ENCODE measurements at regions not wholly inside any gene's neighbourhood (a gene's known extent, or its start where the extent isn't known, plus 50 kb on each side); places are given as distances from the start of the nearest gene placed in this dataset.

GRCh38 chr12:24045816-24046257 is 96.4 kb upstream of the SOX5 start (continued):
- no peak for TF ChIP-seq ZNF704 (CRISPR knock-in tag; IDR thresholded peaks at IDR 0.05; ENCODE audit: borderline replicate concordance)
- peak; percentile 73 for TF ChIP-seq FOSL2 (CRISPR knock-in tag; IDR thresholded peaks at IDR 0.05)
- peak; percentile 57 for TF ChIP-seq FOXA3 (CRISPR knock-in tag; IDR thresholded peaks at IDR 0.05)
- TF ChIP-seq ZNF773 (CRISPR knock-in tag; IDR thresholded peaks at IDR 0.05; ENCODE audit: borderline replicate concordance), result no peak
- no peak for TF ChIP-seq ZNF451 (CRISPR knock-in tag; IDR thresholded peaks at IDR 0.05)
- TF ChIP-seq REL (CRISPR knock-in tag; conservative IDR thresholded peaks at IDR 0.05), result no peak
- TF ChIP-seq ZNF605 (CRISPR knock-in tag; IDR thresholded peaks at IDR 0.05), result peak; percentile 77; the same call in 1 of the 2 replicates
- no peak for TF ChIP-seq PHF20 (CRISPR knock-in tag; IDR thresholded peaks at IDR 0.05)
- no peak for TF ChIP-seq SUZ12 (IDR thresholded peaks at IDR 0.05; ENCODE audit: low read depth, low read length)
- no peak for TF ChIP-seq CCDC6 (CRISPR knock-in tag; IDR thresholded peaks at IDR 0.05)
- TF ChIP-seq FIP1L1 (IDR thresholded peaks at IDR 0.05; ENCODE audit: borderline replicate concordance, insufficient read depth, low read depth, low read length), result no peak
- TF ChIP-seq JUNB (CRISPR knock-in tag; IDR thresholded peaks at IDR 0.05; ENCODE audit: borderline replicate concordance), result no peak
- no peak for TF ChIP-seq RAD51 (IDR thresholded peaks at IDR 0.05; ENCODE audit: borderline replicate concordance)
- TF ChIP-seq ATF5 (CRISPR knock-in tag; IDR thresholded peaks at IDR 0.05; ENCODE audit: low read depth), result no peak
- no peak for TF ChIP-seq CHD4 (IDR thresholded peaks at IDR 0.05; ENCODE audit: borderline replicate concordance, low read length)
- TF ChIP-seq POLR2AphosphoS5 (IDR thresholded peaks at IDR 0.05; ENCODE audit: low read depth, low read length), result 0 out of 2 replicates have a peak, but pooled peaks have one; percentile 29
- TF ChIP-seq PCBP2 (optimal IDR thresholded peaks at IDR 0.05; ENCODE audit: low read depth, low read length, poor library complexity, severe bottlenecking), result no peak
- no peak for TF ChIP-seq BRF2 (CRISPR knock-in tag; IDR thresholded peaks at IDR 0.05)
- no peak for TF ChIP-seq IRF9 (CRISPR knock-in tag; IDR thresholded peaks at IDR 0.05; ENCODE audit: borderline replicate concordance)
- TF ChIP-seq ATM (IDR thresholded peaks at IDR 0.05; ENCODE audit: borderline replicate concordance), result no peak
- TF ChIP-seq ZBTB34 (CRISPR knock-in tag; IDR thresholded peaks at IDR 0.05), result no peak
- TF ChIP-seq PRDM15 (CRISPR knock-in tag; IDR thresholded peaks at IDR 0.05), result no peak

Data from HepG2 (cell line).